Activated CD8-positive, alpha-beta memory T cell treated with anti-CD3 and anti-CD28 coated beads for 1 hour (primary cell): ENCODE measurements at regions not wholly inside any gene's neighbourhood (a gene's known extent, or its start where the extent isn't known, plus 50 kb on each side); places are given as distances from the start of the nearest gene placed in this dataset.

Experiments used
- DNase-seq, 2 donors: peaks; one replicate each; pipeline ENCODE4 v3.0.0-alpha.2; 2020; ENCODE audit warnings: low read depth in 1 of 2; ENCODE audit errors: extremely low read depth in 1 of 2

- DNase-seq = no peak
Measured at GRCh38 chr13:27367570-27367969, 56.8 kb upstream of the GTF3A start.

DNA sequence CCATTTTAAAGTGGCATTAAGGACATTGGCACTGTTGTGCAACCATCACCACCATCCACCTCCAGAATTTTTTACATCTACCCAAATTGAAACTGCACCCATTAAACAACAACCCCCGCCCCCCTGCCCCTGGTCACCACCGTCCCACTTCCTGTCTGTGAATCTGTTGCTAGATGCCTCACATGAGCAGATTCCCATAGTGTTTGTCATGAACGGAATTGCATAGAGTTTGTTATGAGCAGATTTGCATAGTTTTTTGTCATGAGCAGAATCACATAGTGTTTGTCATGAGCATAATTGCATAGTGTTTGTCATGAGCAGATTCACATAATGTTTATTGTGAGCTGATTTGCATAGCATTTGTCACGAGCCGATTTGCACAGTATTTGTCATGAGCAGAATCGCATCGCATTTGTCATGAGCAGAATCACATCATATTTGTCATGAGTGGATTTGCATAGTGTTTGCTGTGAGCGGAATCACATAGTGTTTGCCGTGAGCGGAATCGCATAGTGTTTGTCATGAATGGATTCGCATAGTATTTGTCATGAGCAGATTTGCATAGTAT lies 54.0 kb upstream of the GTF3A start:
- DNase-seq = no peak

DNA sequence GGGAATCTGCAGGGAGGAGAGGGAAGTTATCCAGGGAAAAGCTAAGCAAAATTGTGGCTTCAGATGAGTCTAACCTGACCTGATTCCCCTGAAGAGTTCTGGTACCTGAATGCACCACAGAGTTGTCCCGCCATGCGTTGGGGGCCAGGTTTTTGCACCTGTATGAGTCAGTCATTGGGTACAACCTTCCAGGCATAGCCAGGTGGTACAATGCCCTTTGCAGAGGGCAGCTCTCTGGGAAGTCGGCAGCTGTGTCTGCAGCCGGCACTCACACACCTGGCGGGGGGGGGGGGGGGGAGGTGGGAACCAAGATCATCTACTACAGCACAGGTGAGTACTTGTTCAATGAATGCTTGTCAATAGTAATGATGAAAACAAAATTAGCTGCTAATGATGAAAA lies 52.5 kb upstream of the GTF3A start:
- no peak for DNase-seq

DNA sequence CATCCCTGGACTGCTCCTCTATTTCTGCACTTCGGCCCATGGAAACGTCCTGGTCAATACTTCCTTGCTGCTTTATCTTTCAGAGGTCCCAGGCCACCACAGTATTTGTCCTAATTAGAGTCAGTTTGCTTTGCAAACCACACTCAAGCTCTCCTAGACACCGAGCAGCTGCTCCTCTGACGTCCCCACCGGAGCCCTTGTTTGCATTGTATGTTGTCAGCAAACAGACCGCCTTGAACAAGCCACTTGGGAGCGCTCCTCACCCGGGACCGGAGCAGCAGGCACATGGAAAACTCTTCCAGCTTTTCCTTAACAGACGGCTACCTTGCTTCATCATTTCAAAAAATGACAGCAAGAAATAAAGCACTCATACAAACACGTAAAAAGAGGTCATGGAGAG lies 51.5 kb upstream of the GTF3A start:
- DNase-seq = no peak

DNA sequence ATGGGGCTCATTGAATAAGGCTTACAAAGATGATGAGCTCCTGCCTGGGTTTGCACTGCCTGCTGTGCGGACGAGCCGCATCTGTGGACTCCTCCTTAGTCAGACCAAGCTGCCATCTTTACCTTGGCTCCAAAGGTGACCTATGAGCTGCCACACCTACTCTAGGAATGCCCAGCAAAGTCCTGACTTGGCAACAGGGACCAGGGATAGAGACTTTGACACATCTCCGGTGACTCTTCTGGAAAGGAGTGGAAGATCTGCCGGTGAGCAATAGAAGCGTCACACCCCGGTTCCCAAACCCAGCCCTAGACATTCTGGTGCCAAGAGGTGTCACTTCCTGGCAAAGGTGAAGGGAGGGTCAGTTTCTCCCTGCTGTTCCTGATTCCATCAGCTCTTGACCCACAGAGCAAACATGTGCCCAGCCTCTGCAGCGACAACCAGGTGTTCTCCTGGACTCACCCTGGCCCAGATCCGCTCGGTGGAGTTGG lies 50.2 kb upstream of the GTF3A start:
- DNase-seq = no peak
